OCI-LY3 (cell line): ENCODE measurements at regions not wholly inside any gene's neighbourhood (a gene's known extent, or its start where the extent isn't known, plus 50 kb on each side); places are given as distances from the start of the nearest gene placed in this dataset.
"Not testable (repeated sequence)": the region's sequence is repeated elsewhere in the genome, so short reads cannot be mapped to it uniquely, and the experiment has no call there.

Experiments used
- CTCF ChIP-seq: fragments of 200-600, 300-600 bp; sonication (generic); IDR thresholded peaks from 2 replicates; pipeline ENCODE4 v1.5.1; 2014; ENCODE audit warnings: antibody characterized with exemption, low read length, low read depth
- EZH2phosphoT487 ChIP-seq: fragments of 200-600 bp; shearing (Covaris generic); IDR thresholded peaks from 2 replicates; pipeline ENCODE4 v1.6.1; 2018; ENCODE audit warnings: antibody characterized with exemption, mixed run types, low read depth

DNA sequence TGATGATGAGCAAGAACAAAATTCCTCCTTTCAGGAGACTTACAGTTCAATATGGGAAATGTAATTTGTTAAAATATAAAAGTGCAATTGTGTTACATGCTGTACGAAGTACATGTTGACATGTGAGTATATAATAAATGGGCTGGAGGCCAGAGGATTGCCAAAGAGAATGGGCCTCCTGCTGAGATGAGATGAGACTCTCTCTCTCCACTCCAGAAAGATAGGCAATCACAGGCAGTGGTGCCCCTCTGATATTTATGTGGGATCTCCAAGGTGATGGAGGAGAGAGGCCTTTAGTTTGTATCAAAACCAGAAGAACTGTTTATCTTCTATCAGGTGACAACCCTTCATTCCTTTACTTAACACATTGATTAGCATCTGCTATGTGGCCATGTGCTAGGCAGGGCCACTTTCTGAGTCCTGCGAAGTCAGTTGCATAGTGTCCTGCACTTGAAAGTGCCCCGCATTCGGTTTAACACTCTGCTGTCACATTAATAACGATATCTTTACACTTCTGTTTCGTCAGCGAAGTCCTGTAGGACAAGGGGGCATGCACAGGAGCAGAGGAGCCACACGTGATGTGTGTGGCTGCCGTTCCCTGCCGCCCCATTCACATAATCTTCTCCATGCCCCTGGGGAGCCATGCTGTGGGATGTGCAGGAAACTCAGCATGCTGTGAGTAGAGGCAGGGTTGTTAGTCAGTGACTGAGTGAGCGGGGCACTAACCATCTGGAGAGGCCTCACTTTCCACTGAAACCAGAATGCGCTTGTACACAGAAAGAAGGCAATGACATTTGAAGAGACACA is 60.2 kb upstream of the RABL2A start:
- TF ChIP-seq CTCF, EZH2phosphoT487: not testable (repeated sequence)
